CD4-positive, alpha-beta T cell treated with Interleukin-10 for 1 hour (primary cell): ENCODE measurements at regions not wholly inside any gene's neighbourhood (a gene's known extent, or its start where the extent isn't known, plus 50 kb on each side); places are given as distances from the start of the nearest gene placed in this dataset.
A peak's percentile ranks its signal among the peaks of the same experiment; 100 is the strongest.

Experiments used
- DNase-seq: peaks from one replicate; pipeline ENCODE4 v3.0.0-alpha.2; 2020

DNA sequence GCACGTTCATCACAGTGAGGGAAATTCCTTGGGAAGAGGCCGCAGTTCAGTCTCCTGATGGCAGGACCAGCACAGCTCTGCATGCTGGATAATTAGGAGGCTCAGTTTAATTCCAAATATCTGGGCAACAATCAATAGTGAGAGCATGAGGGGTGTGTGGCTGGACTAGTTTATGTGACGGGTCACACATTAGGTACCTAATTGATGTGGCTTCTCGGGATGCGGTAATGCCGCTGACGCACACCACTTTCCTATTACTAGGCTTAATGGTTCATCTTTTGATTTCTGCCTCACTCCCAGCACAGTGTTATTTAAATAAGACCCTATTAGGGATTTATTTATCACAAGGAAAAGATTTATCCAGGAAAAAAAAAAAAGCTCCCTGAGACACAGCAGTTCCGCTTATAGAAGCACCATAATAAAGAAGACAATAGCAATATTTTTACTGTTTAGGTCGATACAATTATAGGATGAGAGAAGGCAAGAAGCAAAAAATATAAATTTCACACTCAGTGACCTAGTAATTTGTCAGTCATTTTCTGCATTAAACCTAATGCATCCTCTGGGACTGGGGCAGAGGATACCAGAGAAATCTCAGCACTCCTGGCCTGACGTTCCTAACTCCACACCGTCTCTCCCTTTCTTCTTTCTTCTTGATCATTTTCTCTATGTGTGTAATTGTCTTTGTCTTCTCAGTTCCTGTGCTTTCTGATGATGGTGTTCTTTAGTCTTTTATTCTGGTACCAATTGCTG lies 264.7 kb upstream of the SLC14A2 start:
- DNase-seq, result no peak

DNA sequence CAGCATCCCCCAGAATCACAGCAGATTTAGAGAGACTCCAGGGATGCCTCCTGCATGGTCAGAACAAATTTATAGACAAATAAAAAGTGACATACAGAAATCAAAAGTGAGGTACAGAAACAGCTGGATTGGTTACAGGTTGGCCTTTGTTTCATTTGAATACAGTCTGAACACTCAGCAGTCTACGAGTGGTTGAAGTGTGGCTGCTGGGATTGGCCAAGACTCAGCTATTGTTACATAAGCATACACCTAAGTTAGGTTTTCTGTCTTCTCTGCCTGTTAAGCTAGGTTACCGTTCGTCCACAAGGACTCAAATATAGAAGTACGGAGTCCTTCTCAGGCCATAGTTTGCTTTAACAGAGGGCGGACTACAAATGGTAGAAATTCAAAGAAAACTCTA lies 262.4 kb upstream of the SLC14A2 start:
- DNase-seq, result no peak

DNA sequence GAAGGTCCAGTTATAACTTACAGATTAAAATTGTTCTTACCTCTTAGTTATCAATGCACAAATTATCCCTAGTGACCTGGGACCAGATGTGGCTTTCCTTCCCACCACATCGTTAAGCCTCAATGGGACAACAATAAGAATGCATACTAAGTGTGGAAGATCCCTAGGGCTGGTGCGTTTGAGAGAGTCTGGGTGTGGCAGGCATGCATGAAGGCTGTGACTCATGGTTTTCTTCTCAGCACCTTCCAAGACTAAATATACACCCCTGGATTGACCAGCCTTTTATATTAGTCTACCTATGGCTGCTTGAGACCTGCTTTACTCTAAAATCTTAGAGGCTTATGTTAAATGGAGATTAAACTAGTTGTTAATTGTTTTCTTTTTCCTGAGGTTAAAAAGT lies 261.7 kb upstream of the SLC14A2 start:
- no peak for DNase-seq

DNA sequence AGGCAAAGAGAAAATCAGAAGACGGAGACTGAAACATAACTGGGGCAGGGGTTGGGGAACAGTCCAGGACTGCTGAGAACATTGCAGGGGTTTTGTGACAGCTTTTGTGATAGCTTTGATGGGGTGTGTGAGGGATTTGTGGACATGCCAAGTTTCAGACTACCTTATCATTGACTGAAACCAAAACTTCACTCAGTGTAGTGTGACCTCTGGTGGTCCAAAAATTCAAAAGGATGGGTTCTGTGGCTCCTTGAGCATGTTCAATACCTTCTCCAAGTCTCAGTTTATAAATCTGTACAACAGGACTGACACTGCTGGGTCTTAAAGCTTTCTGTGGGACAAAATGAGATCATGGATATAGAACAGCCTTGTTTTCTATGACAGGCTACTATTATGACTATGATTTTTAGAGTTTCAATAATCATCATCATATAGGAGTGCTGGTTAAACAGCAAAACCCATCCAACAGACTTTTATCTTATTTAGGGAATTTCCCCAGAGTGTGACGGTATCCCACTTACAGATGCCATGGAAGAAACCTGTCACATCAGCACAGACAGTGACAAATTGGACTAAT lies 259.2 kb upstream of the SLC14A2 start:
- DNase-seq, result no peak

DNA sequence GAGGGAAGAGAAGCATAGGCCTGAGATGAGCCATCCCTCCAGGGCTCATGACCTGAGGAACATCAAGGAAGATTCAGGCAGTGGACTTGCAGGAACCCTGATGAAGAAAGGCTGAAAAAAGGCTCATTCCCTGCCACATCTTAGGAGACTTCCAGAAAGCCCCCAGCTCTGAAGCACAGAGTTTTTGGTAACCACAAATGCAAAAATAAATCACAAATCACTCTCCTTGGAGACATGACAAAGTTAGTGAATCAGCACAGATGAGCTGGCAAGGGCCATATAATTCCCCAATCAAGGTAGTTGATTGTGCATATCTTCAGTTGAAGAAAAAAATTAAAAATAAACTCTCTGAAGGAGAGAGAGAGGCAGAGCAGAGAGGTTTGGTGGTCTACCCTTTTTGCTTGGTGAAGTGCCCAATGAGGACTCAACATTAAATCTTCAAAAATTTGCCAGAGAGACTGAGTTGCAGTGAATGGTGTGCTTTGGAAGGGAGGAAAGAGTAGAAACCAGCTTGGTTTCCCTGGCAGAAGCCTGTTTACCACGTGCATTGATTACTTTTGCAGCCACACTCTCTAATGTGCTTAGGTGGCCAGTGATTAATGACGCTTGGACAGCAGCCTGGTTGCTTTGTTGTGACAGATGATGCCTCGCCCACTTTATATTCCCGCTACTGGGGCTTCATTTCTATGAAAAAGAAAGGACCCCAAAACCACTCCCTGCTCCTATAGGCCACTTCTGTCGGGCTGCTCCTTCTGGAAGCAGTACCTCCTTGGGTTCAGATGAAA lies 257.4 kb upstream of the SLC14A2 start:
- no peak for DNase-seq

DNA sequence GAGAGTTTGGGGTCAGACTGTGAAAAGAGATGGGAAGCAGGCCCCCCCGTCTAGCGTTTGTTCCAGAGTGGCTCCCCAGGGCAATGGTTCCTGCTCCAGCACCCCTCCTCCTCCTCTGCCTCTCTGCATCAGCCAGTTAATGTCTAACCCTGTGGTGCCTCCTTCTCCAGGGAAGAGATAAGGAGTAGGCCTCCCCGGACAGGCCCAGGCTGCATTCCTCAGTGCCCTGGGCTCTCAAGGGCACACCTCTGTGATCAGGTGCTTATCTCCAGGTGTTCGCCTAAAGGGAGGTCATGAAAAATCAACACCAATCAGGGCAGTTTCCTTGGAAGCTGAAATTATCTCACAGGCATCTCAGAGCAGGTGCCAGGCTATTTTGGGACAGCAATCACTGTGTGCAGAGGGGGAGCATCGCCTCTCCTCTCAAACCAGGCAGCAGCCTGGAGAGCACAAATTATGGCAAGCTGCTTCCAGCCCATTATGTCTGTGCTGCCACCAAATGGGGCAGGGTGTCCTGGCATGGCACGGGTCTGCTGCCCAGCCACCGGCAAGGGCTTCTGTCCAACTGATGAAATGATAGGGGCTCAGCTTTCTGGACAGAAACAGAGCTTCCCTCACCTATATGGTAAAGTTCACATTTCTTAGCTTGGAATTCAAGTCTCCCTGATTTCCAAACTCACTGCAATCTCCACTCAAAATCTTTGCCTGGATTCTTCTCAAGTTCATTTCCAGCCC lies 255.8 kb upstream of the SLC14A2 start:
- DNase-seq, result no peak

DNA sequence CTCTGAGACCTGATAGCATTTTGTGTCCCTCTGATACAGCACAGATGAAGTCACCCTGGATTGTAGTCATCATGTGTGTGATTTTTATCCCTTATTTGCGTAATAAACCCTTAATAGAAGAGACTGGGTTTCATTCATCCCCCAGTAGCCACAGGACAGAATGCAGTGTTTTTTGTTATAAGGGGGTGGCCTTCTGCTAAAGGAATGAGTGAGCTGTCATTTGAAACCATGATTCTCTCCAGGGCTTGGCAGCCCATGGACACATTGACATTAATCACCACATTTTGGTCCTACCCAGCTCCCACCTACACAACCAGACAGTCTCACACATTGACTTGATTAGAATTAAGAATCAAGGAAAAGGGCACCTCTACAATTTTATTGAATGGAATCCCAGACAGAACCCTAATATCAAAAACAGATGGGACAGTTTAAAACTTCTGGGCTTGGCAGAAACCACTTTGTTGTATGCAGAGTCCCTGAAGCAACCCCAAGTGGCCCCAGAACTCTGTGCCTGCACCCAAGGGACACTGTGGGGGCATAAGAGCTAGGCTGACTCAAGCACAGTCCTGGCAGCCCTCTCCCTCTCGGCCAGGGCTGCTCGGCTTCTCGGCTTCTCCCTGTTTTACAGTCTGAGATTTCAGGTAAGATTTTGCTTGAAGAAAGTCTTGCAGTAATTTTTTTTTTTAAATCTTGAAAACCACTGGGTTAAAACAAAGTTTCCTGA lies 254.0 kb upstream of the SLC14A2 start:
- DNase-seq, result no peak

DNA sequence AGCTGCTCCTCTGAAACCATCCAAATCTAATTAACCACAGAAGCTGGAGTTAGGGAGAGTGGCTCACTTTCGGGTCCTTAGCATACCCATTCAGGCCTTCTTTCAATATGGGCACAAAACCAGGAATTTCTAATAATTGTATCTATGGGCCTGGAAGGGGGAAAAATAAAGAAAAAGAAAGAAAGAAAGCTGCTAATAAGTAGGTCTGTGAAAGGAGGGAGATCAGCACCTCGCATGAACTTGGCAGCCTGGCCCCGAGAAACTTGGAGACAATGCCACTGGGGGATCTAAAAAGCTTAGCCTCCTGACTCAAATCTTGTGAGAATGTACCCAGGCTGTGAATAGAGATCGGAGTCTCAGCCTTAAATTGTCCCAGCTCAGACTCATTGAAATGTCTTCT lies 252.1 kb upstream of the SLC14A2 start:
- no peak for DNase-seq

DNA sequence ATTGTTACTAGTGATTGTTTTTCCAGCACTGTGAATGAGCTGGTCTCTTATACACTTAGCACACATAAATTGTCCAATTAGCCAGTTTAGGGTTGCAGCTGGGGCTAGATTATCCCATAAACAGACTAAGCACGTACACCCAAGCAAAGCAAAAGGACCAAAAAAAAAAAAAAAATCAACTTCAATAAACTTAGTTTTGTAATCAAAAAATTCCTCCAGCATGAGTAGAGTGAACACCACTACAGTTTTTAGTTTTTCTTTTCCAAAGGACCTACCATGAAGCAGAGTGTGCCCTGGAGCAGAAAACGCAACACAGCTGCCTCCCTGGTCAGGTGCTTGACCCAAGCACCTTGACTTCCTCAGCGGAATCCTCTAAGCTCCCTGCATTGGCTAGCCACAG lies 249.4 kb upstream of the SLC14A2 start:
- no peak for DNase-seq

DNA sequence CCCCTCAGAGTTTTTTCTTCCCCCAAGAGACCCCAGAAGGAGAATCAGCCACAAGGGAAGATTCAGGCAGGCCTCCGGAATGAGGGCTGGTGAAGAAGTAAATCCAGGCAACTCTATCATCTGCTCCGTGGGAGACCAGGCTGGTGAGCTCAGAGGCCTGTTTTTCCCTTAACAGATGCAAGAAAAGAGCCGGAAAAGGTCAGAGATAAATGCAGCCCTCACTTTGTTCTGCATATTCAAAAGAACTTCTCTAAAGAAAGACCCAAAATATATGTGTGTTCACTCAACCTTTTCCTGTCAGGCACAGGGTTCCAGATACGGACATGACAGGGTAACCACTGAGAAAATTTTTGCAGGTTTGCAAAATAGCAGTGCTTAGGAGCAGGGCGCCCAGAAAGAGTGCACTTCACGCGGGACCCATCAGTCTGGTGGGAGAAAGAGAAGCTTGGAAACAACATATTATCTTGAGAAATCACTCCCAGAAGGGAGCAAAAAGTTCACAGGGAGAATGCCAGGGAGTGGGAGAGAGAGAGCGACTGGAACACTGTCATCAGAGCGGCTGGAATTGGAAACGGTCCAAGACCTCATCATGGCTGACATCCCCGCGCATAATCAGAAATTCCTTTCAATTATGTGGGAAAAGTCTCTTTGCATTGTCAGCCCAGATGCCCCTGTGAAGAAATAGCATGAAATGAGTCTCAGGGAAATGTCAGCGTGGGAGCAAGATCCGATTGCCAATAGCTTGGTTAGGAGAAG lies 244.8 kb upstream of the SLC14A2 start:
- no peak for DNase-seq

DNA sequence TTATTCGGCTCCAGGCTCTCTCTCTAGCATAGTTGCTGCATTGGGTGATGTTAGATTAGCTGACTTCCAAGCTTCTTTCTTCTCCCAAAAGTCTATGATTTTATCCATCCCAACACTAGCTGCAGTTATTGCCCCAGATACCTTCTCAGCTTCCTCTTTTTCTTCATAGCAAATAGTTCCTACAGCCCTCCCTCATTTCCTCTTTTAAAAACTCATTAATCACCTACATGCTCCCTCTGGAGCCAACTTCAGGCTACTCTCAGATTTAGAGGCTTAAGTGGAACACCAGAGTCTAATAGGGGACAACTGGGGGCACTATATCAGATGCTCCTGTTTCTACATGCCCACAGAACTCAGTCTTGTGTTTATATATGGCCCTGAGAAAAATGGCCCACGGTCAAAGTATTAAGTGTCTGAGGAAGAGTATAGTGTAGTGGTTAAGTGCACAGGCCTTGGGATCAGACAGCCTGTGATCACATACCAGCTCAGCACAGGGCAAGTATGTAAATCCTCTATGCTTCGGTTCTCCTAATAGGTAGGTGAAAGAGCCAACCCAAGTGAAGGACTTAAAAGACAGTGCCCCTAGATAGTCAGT lies 241.9 kb upstream of the SLC14A2 start:
- no peak for DNase-seq

DNA sequence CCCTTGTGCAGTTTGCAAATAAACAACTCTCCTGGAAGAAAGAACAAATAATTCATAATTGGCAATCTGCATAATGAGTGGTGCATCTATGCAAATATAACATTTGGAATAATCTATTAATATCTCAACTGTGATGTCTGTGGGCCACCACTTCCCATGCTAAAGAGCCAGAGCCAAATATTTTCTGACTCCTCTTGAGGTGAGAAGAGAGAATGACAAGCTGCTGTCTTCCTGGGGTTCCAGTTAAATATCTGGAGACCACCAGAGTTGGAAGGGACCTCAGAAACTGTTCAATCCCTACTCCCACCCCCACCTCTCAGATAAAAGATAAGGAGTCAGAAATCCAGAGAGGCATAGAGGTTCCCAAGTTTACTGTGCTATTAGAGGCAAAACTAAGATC lies 241.0 kb upstream of the SLC14A2 start:
- DNase-seq, result no peak

DNA sequence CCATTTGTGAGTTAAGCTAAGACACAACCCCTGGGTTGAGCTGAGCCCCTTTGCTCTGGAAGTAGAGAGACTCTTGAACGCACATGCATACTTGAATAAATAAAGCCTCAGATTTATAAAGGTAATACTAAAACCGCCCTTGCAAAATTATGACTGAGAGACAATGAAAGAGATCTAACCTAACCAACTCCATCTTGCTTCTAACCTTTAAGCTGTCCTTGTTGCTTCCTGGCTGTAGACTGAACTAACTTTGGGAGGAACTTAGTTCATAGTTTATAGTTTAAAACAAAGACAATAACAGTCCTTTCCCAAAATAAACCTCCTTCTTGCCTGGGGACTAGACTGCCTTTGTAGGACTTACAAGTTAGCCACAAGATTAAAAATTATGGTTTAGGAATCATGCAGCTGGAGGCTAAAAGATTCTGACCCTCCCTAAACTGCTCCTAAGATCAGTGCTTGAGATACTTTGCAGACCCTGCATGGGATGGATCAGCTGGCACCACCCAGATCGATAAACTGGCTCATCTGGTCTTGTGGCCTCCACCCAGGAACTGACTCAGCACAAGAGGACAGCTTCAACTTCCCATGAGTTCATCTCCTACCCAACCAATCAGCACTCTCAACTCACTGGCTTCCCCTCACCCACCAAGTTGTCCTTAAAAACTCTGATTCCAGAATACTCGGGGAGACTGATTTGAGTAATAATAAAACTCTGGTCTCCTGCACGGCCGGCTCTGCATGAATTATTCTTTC lies 240.2 kb upstream of the SLC14A2 start:
- no peak for DNase-seq

DNA sequence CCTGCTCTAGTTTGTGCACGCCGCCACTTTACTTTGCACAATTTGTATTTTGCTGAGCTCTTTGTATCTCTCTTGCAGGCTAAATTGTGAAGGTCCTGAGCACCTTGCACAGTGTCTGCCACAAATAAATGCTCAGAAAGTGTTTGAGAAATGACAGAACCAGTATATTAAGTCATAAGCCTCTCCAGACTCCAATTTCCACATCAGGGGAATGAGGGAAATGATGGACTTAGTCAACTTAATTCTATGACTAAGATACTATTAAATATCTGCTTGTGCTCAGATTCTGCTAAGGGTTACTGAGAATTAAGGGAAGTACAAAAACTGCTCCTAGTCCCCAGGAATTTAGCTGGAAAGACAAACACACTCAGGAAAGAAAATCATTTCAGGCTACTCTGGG lies 239.1 kb upstream of the SLC14A2 start:
- no peak for DNase-seq

DNA sequence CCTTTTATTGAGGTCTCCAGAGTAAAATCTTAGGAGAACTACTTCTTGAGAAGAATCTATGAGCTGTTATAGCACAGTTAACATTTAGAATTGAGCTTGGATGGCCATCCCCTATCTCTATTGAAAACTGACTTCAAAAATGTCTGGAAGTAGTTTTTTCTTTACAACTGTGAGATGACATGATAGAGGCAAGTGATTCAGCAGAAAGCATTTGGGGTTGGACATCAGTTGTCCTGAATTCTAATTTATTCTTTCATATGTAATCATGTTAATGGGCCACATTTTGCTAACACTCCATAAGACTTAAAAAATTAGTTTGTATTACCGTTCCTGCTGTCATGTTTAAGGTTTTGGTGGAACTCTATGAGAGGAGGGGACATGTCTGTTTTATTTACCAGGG lies 237.0 kb upstream of the SLC14A2 start:
- no peak for DNase-seq

DNA sequence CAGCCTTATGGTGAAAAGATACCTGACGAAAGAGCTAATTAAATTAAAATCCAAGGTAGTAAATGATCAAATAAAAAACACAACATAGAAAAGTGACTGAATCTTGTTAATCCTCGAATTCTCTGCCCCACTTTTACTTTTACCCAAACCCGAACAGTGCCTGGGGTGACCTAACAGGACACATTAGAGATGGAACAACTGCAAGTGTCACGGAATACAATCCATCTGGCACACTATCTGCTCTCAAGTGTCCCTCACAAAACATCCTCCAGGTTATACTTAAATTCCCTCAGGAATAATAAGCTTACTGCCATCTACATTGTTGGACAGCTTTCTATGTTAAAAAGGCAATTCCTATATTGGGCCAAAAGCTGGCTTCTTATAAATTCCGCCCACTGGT lies 236.3 kb upstream of the SLC14A2 start:
- no peak for DNase-seq

DNA sequence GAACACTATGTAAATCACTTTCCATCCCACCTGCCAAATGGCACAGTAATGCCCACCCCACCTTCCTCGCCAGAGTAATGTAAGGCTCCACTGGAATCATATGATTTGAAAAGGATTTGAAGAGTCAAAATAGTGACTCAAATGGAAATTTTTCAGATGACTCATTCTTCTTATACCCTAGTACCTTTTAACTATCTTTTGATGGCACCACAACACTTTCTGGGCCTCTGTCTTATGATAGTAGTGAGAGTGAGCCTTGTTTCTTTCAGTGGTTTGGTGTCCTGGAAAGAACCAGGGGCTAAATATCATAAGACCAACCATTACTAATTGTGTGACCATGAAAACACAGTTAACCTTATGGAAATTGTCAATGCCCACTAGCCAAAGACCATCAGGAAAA lies 235.4 kb upstream of the SLC14A2 start:
- no peak for DNase-seq

DNA sequence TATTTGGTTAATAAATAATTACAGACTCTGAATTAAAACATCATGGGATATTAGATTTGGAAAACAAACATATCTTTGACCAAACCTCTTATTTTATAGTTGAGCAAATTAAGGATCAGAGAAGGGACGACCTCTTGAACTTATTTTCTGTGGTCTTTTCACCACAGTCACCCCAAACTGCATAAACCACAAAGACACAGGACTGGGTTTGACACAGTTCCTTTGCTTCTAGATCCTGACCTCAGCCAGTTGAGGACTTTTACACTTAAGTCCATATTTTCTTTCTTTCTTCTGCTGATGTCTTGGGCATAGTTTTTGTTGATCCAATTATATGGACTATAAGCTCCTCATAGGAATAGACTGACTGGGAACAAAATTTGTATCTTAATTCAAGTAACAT lies 234.0 kb upstream of the SLC14A2 start:
- no peak for DNase-seq

DNA sequence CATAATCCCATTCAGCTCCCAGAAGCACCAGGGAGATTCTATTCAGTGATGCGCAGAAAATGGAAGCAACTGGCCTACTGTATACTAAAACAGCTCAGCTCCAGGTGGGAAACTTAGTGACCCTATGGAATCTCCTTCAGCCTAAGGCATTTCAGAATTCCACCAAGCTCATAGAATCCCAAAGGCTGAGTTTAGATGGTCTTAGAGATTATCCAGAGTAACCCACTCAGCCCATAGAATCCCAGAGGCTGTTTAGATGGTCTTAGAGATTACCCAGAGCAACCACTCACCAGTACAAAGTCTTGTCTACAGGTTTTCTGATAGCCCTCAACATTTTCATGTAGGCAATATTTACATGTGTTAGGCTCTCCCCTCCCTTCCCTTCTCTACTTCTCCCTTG lies 232.0 kb upstream of the SLC14A2 start:
- no peak for DNase-seq

DNA sequence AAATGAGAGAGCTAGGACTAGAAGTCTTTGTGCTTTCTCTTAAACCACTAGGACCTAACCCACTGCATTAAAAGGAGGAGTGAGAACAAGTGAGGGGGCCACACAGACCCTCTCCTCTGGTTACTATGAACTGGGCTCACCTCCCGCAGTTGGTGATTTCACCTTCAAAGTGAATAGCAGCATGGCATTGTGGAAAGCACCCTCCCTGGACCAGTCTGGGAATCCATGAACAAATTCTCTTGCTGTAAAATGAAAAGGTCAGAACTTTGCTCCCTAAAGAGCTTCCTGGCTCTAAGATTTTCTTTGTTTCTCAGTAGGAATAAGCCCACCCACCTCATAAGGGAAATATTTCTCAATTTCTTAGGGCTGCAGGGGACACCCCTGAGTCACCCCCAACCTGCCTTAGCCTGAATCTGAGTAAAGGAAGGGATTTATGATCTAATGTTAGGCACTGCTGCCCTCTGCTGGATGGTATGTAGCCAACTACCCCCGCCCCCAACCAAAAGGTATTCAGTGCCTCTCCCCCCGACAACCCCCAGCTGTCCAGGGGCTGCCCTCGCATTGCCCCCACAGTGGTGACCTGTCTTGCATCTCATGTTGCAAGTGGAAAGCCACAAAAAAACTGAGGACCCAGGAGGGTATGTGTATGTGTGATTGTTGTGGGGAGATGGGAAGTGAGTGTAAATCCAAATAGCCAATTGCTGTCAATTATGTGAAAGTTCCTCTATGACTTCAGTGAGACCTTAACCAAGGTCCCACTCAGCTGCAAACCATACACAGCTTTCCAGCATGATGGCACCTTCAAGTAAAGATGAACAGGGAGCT lies 230.9 kb upstream of the SLC14A2 start:
- peak; percentile 29 for DNase-seq
